LoVo (cell line): ENCODE measurements at regions not wholly inside any gene's neighbourhood (a gene's known extent, or its start where the extent isn't known, plus 50 kb on each side); places are given as distances from the start of the nearest gene placed in this dataset.
"Not testable (repeated sequence)": the region's sequence is repeated elsewhere in the genome, so short reads cannot be mapped to it uniquely, and the experiment has no call there.

ENCODE experiments used
- DNase-seq: peaks from one replicate; pipeline ENCODE4 v3.0.0-alpha.2; 2016; ENCODE audit warnings: low spot score

DNA sequence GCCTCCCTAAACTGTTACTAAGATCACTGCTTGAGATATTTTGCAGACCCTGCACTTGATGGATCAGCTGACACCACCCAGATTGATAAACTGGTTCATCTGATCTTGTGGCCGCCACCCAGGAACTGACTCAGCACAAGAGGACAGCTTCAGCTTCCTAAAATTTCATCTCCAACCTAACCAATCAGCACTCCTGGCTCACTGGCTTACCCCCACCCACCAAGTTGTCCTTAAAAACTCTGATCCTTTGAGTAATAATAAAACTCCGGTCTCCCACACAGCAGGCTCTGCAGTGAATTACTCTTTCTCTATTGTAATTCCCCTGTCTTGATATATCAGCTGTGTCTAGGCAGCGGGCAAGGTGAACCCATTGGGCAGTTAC is 174.8 kb downstream of the UTP18 start:
- DNase-seq: no peak

DNA sequence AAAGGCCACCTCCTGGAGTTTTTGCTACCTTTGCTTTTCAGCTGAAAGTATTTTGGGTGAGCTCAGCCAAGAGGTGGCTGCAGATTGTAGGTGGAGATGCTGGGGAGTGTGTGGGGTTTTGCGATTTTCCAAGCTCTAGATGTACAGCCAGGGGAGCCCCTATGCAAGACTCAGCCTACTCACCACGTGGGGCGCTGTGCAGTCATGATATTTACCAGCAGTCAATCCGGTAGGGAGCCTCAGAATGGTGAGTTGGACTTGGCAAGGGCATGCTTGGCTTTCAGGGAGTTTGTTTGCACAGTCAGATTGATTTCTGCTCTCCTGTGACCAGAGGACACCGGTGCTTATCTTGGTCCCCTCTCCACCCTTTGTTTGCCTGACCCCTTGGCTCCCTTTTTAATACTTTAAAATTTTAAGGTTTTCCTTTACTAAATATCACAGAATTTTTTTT is 175.3 kb downstream of the UTP18 start:
- peak; percentile 23 for DNase-seq

DNA sequence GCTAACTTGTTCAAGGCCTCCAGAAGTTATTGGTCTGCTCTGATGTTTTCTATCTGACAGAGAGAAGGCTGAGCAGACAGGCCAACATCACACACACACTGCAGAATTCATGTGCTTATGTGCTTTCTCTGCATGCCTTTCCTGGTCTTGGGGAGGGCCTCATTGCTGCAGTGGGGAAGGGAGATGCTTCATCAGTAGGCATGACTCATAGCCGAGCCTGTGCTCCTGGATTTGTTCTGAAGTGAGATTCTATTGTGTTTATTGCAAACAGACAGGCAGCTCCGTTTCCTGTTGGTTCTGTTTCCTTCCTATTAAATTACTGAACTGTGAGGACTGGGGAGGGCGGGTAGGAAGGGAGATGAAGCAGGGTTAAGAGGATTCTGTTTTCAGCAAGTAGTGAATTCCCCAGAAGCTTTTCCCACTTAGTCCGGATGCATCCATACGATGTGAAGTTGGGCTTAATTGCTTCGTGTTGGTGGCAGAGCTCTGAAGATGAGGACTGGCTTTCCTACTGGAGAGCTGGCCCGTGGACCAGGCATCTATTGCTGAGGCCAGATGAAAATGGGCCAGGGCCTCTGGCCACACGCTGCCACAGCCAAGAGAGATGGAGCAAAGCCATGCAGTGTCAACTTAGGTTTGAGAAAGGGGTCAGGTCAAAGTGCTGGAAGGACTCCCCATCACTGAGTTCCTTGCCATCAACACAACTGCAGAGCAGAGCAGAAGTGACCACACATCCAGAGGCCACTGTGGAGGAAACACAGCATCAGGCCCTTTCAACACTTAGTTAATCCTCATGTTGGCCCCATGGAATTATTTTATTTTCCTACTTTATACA is 179.3 kb downstream of the UTP18 start:
- DNase-seq: no peak

DNA sequence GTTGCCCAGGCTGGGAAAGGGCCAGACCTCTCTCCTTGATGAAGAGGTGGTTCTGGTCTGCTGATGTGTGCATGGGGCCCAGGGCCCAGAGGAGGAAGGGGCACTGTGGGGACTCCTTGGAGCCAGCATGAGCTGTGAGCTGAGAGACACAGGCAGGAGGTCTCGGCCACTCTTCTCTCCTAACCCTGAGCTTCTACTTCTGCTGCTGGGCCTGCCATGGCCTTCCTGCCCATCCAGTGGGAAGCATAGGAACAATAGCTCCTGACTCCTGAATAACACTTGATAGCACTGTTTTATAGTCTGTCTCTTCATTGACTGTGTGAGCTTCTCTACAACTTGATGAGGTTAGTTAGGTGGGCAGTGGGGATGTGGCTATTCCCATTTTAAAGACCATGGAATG is 181.1 kb downstream of the UTP18 start:
- no peak for DNase-seq

DNA sequence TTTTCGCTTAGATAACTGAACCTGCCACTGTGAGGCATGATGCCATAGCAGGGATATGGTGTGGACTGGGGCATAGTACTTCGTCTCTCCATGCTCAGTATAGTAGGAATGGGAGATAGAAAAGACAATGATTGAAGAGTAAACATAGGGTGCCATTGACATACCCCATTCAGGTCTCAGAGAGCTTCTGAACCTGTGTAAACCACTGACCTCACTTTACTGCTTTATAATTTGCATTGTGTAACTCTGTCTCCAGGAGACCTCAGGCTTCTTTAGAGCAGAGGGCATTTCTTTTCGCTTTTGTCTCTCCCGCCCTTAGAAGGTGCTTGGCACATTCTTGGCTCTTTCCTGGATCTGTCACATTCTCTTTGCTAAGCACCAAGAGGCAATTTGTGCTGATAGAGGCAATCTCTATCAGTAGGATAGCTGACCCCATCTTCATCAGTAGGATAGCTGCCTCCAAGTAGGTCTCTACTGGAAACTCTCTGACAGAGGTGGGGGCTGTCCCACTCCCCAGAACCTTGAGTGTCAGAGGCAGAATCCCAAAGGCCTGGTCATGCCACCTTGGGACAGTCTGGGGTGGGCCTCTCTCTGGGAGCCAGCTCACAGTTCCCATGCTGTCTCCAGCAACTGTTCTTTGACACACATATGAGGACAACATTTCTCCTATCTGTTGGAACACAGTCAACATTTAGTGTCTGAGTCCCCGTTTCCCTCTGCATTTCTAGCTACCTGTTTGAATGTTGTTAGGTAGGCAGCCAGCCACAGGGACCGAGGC is 181.9 kb downstream of the UTP18 start:
- no peak for DNase-seq

DNA sequence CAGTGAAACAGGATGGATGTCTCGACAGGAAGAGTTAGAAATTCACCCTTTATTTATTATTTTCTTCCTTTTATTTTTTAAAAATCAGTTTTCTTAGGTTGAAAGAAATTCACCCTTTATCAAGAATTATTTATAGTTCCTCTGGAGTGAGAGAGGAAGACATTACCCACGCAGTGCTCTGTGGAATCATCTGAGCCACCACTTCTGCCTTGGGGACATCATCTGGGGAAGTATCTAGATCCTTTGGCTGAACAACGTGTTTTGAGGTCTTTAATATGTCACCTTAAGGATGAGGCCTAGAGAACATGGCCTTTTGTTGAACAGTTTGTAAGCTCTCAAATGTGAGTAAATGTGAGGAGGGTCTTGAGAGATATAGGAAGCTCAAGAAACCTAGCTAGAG is 183.3 kb downstream of the UTP18 start:
- no peak for DNase-seq

DNA sequence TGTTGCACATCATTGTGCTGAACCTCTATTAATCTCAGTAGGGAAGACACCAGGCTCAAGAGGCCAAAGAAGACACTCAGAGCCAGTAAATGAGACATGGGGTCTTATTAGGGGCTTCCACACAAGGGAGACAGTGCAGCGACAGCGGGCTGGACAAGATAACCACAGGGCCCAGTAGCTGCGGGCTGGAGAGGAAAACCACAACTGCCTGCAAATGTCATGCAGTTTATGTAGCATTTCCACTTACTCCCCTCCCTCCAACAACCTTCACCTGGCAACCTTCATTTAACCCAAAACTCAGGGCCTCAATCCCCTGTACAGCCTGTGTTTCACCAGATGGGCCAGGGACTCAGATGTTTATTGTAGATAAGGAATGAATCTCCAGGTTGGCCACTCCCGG is 185.6 kb downstream of the UTP18 start:
- DNase-seq: no peak

DNA sequence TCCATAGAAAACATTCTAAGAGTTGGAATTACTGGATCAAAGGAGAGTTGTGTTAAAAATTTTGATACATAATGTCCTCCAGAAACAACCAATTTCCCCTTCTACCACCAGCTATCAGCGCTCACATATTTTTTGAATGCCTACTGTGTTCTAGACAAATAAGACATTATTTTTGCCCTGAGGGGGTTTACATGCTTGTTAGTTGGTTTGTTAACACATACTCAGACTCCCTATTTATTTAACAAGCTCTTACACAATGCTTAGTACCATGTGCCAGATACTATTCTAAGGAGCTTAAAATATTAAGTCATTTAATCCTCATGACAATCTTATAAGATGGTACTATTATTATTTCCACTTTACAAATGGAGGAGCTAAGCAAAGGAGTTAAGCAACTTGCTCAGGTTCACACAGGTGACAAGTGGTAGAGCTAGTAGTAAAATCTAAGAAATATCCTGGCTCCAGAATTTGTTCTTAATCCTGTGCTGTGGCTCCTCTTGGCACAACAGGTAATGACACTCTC is 194.2 kb downstream of the UTP18 start:
- DNase-seq: no peak

DNA sequence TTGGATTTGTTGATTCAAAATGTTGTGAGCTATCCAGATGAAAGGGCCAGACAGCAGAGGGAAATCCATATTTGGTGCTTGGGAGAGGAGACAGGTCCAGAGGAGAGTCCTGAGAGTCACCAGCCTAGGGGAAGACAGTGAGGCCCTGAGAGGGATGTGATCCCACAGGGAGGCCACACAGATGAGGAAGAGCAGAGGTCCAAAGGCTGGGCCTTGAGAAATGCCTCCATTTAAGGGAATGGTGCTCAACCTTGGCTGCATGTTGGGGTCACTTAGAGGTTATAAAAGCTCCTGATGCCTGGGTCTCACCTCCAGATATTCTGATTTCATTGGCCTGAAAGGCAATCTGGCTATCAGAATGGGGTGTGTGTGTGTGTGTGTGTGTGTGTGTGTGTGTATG is 194.9 kb downstream of the UTP18 start:
- DNase-seq: no peak

DNA sequence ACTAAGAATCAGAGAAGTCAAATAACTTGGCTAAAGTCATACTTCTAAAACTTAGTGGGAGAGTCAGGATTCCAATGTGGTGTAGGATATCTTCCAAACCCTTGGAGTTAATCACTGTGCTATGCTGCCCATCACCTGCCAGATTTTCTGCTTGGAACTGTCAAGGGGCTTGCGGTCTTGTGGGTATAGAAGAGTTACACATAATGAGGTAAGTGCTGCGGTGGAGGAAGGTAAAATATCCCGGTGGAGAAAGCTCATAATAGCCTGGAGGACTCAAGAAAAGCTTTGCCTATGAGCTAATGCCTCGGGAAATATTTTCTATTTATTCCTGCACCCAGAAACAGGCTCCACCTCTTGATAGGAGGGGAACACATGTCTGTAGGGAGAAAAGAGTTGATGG is 195.6 kb downstream of the UTP18 start:
- no peak for DNase-seq

DNA sequence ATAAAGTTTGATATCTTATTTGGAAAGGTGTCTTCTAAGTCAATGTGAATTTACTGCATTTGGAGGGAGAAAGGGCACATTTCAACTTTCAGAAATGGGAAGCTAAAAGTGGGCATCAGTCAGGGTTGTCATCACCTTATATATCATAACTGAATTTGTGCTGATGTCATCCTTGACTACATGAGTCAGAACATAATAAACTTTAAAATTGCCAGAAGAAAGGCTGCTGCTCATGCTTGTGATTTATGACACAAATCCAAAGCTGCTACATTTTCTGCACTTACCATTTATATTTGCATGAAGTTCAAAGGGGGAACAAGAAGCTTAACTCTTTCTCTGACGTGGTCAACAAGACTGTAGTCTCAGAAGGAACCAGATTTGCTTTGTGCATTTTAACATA is 196.6 kb downstream of the UTP18 start:
- DNase-seq: no peak

DNA sequence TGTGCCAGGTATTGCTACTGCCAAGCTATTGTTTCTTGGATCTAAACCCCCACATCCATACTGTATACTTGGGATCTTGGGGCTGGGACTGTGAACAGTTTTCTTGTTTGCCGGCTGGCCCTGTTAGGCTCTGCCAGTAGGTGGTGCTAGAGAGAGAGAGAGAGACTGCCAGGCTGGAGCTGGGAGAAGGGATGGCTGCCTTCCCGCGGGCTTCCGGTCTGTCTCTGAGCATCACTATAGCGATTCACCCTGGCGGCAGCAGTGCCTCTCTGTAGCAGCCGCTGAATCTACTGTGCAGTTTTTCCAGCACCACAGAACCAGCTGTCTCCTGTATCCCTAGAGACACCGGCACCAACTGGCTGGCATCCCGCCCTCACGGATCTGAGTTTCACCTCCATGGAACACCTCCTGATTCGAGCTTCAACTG is 201.2 kb downstream of the UTP18 start:
- peak; percentile 32 for DNase-seq

DNA sequence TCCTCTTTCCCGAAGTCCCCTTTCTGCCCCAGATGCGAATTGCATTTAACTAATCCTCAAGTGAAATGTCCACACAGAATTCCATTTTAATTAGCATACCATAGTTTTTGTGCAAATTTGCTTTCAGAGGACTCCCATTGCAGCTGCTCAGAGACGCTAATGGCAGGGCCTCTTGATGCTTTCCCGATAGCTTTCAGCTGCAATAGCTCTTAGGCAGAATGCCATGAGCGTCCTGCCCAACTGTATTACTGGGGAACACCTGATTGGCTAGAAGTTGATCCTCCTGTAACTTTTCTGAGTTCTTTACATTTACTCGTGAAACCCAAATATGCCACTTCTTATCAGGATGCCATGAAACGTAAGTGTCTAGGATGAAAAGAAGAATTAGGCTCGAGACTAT is 203.0 kb downstream of the UTP18 start:
- DNase-seq: no peak

DNA sequence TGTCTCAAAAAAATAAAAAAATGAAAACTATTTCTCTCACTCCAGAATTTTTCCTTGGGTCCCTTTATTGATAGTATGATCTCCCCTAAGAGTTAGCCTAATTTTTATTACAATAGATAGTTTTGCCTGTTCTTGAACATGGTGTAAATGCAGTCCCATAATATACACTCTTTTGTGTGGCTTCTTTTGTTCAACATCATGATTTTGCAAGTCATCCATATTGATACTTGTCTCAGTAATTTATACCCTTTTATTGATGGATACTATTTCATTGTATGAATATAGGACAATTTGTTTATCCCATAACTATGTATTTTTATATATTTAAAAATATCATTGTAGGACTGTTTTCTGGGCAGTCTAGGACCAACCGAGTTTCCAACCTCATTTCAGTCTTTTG is 207.0 kb downstream of the UTP18 start:
- DNase-seq: no peak

DNA sequence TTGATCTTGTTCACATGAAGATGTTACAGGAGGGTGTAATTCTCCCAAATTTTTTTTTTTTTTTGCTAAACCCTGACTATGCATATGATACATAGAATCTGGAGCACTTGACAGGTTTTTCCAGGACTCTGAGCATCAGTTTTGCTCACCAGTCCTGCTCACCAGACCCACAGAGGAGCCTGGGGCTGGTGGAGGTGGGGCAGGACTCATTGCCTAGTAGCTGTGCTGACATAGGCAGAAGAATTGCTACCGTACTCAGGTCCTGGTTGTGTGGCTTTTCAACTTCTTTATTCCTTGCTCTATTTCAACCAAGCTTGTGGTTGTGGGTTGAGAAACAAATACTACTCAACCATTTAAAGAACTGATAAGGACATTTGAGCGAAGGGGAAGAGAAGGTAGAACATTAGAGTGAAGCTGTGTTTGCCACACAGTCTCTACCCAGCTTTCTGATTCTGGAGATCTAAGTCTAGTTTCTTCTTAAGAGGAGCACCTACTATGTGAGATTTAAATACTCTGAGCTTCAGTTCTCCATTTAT is 212.4 kb downstream of the UTP18 start:
- no peak for DNase-seq

DNA sequence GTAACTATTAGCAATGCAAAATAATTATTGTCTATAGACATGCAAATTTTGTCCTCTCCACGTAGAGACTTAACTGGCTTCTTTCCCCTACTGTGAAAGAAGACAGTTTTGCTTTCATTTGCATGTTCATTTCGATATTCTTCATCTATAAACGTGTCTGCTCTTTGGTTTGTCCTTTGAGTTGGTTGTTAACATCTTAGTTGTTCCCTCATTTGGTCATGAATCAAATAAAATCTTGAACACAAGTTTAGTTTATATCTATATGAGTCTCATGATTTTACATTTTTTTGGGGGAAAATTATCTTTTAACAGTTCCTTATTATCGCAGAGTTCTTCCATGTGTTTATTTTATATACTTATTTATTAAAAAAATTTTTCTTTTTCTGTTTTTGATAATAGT is 214.4 kb downstream of the UTP18 start:
- no peak for DNase-seq

DNA sequence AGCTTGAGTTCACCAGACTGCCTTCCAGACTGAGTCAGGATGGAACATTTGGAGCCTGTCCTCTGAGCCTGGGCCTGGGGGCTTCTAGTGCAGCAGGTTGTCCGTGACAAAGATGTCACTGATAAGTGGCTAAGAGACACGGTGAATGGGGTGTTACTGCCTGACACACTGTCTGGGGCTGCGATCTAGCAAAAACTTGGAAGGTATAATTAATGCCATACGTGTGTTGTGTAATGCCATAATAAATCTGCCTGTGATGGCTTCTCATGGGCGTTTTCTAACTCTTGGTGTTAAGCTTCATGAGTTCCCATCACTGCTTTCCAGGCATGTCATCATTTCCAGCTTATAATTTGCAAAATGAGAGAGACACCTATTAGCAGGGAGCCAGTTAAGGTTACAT is 215.4 kb downstream of the UTP18 start:
- no peak for DNase-seq

DNA sequence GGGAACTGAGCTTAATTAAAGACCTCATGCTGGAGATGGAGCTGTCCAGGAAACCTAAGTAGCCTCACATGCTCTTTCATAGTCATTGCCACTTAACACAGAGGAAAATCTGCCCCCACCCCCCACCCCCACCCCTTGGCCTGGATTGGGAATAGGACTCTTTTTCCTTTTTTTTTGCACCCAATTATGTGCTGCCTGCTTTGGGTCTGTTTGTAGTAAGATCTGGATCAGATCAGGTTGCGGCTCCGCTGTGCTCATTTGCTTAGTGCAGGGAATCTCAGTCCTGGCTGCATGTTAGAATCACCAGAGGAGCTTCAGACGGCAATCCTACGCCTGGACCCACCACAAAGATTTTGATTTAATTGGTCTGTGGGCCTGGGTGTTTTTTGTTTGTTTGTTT is 219.0 kb downstream of the UTP18 start:
- DNase-seq: no peak

DNA sequence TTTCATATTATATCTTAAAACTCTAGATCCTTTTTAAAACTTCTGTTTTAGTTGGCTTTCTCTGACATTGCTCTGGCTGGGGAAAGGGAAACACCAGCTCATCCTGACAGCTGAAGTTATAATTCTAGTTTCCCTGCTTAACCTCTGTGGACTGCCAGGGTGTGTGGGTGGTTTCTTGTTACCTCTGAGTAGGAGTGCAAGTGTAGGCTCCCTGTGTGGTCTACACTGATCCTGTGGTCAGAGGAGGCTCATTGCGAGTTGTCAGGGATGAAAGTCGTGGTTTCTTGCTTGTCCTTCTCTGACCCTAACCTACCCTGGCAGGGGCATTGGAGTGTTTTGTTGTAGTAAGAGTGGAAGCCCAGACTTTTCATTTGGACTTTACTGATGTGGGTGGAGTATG is 221.0 kb downstream of the UTP18 start:
- no peak for DNase-seq

DNA sequence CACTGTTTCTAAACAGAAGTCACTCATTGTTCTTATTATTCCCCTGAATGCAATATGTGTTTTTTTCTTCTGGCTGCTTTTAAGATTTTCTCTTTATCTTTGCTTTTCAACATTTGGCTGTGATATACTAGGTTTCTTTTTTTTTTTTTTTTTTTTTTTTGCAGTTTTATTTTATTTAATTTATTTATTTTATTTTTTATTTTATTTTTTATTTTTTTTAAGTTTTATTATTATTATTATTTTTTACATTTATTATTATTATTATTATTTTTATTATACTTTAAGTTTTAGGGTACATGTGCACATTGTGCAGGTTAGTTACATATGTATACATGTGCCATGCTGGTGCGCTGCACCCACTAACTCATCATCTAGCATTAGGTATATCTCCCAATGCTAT is 221.9 kb downstream of the UTP18 start:
- not testable (repeated sequence) for DNase-seq

DNA sequence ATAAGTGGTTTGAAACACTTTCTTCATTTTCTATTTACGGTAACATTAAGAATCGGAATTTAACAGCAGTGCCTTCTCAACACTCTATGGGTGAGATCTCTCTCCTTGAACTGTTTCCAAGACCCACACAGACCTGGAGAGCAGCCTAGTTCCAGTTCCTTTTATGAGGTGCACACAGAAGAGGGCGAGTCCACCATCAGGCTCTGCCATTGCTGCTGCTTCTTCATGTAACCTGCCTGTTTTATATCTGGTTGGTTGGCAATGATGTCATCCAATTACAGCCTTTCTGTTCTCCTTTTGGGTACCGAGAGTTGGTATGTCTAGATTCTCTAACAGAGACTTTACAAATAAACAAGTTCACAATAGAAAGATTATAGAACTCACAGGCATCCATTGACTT is 225.7 kb downstream of the UTP18 start:
- no peak for DNase-seq

DNA sequence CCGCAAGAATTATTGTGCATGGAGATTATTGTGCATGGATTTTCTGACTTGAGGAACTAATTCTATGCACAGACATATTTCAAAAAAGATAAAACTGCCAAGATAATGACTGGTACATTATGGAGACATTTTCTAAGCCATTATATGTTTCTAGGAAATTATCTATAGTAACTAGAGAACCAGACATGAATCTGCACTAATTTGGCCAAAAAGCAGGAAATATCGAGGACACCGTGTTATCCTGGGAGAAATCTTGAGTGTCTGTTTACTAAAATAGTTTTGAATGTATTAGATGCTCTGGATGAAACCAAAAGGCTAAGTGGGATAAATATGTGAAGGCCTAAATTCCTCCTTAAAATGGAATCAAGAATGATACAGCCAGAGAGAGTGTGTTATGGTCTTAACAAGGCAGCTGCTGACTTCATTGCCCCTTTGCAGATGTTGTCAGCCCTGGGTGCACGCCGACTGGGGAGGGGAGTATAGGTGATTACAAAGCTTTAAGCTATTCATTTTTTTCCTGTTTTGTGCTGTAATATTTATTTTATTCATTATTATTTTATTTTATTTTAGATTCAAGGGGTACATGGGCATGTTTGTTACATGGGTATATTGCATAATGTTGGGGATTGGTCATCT is 226.7 kb downstream of the UTP18 start:
- no peak for DNase-seq

DNA sequence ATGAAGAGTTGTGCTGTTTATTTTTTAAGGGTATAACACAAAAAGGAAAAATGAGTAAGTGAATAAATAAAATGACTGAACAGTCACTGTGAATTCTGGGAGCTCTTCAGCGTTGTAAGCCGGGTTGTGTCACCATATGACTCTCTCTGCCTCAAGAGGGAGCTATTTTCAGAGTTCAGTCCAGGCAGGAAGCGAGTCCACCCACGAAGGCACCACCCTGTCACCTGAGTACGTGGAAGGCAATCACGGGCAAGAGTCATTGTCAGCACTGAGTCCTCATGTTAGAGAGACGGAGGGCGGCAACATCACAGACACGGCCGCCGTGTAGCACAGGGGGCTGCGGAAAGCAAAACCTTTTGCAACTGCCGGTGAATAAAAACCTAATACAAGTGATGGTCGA is 227.6 kb downstream of the UTP18 start:
- DNase-seq: no peak
